Kasumi-1 (cell line): ENCODE measurements at regions not wholly inside any gene's neighbourhood (a gene's known extent, or its start where the extent isn't known, plus 50 kb on each side); places are given as distances from the start of the nearest gene placed in this dataset.

Experiments used
- DNase-seq, 2 experiments: peaks; one replicate each; lab custom pipeline; 2025; lab: John Stamatoyannopoulos, UW

GRCh38 chr15:98277602-98278001 lies 317.1 kb downstream of the ARRDC4 start:
- DNase-seq, result no peak

DNA sequence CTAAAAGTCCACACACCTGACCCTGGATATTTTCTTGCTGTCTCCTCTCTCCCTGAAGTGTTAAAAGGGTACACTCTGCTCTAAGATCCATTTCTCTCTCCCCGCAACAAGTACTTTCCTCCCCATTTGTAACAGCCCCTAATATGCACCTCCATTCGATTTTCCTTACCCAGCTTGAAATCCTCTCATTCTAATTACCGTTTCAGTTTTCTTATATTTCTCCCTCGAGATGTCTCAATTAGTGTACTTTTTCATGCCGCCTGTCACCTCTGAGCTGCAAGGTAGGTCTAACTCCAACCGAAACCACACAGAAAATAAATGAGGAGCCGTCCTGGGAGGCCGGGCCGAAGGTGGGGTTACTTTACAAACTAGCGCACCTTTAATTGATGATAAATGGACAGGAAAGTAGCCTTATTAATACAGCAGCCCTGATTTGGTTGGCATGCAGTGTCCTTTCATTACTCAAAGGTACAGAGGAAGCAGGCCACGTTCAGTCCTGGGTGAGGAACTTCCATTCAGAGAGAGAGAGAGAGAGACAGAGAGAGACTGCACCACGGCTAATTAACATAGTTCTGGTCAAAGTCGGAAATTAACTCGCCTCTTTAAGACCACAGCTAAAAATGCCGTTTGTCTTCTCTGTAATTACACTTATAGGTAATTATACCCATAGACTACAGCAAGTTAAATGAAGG lies 319.9 kb downstream of the ARRDC4 start:
- DNase-seq, result no peak

DNA sequence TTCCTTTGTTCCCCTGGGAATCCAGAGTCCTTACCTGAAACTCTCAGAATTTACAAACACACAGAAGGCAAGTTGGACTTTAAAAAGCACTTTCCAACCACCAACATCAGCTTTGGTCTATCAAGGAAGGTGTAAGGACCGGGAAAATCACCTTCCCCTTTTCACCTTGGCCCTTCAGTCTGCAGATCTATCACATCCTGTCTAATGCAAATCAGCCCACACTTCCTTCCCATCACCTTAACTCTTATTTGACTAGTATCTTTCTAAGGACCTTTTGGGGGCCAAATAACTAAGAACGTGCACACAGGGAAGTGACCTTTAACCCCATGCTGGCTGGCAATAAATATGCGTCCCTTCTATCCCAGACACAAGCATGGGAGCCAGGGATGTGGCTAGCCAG lies 320.6 kb downstream of the ARRDC4 start:
- DNase-seq, result no peak

DNA sequence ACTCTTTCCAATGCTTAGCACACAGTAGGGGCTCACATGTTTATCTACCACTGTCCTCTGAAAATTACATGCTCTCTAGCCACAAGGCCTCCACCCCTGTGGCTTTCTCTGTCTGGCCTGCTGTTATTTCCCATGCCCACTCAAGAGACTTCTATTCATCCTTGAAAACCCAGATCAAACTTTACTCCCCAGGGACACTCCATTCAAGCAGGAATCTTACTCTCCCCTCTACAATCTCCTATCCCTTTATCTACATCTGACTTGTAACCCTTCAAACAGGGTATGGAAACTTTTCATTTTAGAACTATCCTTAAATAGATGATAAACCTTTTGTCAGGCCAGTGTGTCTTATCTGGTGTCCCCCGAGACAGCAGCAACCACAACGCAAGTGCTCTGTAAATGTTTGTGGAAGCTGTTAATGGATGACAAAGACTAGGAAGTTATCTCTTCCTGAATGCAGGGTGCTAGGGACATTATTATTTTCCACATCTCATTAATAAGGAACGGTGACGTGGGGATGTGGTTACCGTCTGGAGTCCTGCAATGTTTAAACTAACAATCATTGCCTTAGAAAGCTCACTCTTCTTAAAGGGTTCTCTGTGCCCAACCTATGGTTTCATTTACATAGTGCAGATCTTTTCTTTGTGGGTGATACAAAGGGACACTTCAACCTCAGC lies 322.3 kb downstream of the ARRDC4 start:
- no peak for DNase-seq

- DNase-seq, result no peak
Measured at GRCh38 chr15:98286200-98286599, 325.7 kb downstream of the ARRDC4 start.

GRCh38 chr15:98286831-98287230 lies 326.3 kb downstream of the ARRDC4 start:
- no peak for DNase-seq

DNA sequence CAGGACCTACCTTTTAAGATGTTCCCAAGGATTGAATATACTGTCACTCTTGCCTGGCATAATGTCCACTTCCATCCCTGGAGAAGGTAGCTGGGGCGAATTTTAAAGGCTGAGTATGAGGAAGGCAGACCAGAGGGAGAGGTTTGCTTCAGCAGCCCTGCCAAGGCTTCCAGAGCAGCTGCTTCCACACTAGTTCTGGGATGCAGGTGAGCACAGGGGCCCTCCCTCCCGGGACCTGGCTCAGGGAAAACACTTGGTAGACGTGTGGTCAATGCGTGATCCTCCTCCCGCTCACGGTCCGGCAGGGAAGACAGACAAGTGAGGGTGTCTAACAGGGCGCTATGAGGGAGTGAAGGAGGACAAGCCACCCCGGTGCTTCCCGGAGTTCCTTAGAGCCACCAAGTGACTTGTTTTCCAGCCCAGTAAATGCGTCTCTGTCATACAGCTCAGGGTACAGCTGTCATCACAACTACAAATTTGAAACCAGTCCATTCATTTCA lies 327.6 kb downstream of the ARRDC4 start:
- no peak for DNase-seq

GRCh38 chr15:98289747-98290146 lies 329.2 kb downstream of the ARRDC4 start:
- no peak for DNase-seq

DNA sequence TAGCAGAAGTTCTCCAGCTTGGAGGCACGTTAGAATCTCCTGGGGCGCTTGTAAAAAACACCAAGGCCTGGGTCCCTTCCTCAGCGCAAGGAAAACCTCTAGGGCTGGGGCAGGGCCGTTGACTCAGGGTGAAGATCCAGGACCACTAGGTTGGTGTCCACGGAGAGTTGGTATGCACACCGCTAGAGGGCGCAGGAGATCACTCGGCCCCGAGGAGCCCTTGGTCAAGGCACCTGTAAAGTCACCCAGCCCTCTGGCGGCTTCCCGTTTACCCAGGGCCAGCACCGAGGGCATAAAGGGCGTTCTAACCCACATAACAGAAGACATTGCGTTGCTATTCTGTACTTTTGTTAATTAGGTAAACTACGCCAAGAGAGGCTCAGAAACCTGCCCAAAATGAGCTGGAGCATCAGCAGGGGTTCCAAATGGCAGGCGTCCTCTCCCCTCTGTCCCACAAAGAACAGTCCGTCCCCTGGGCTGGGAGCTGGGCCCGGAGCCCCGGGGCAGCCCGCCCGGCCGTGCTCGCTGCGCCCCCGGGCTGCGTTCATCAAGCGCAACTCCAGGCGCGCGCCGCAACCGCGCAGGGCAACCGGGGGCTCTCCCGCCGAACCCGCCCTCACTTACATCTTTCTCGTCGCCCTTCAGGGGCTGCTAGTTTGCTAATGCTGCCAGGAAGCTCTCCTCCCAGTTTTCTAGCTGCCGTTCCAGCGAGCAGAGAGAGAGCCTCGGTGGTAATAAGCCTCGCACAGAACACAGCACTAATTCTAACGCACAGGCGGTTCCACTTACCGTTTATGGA lies 332.1 kb downstream of the ARRDC4 start:
- DNase-seq, result peak; percentile 6 to 26

GRCh38 chr15:98294126-98294525 lies 333.6 kb downstream of the ARRDC4 start:
- DNase-seq, result no peak

DNA sequence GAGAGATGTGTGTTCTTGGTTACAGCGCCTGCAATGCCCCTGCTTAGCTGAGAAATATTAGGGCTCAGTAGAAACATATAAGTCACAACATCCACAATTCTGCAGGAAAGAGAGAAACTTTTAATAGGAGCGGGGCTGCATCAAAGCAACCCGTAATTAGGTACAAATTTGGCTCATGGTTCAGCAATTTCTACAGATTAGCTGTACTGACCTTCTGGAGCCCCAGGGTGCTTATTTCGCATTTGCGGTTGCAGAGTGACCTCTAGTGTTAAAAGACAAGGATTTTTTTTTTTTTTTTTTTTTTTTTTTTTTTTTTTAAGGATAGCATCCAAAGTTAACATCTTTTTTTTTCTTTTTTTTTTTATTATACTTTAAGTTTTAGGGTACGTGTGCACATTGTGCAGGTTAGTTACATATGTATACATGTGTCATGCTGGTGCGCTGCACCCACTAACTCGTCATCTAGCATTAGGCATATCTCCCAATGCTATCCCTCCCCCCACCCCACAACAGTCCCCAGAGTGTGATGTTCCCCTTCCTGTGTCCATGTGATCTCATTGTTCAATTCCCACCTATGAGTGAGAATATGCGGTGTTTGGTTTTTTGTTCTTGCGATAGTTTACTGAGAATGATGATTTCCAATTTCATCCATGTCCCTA lies 334.7 kb downstream of the ARRDC4 start:
- peak; percentile 15 to 50 for DNase-seq

DNA sequence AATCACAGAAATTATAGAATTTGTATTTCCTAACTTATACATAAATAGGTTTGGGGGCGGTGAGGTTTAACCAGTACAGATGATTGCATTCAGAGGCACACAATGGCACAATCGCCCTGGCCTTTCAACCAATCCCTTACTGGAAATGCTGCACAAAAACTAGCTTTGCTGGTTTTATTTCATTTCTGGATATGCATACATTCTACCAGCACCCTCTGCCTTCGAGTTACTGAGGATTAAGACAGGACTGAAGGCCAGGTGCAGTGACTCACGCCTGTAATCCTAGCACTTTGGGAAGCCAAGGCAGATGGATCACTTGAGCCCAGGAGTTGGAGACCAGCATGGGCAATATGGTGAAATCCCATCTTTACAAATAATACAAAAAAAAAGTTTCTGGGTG lies 336.1 kb downstream of the ARRDC4 start:
- no peak for DNase-seq

- no peak for DNase-seq
Measured at GRCh38 chr15:98304371-98304770, 343.9 kb downstream of the ARRDC4 start.

DNA sequence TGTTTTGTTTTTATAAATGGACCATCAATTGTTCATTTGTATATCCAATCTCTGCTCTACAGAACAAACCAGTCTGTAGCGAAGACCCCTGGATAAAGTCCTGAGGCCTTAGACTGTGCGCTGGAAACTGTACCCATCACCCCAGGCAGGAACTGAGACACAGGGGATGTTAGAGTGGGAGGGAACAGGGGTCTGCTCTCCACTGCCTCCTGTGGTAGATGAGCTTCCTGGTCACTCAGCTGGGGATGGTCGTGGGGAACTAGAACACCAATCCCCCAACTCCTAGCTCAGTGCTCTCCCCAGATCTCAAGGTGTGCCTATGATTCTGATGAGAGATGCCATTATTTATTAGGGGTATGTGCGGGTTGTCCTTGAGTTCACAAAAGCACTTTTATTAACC lies 340.2 kb upstream of the IGF1R start:
- DNase-seq, result no peak

- DNase-seq, result peak; percentile 57 to 85
Measured at GRCh38 chr15:98311566-98312188, 336.7 kb upstream of the IGF1R start.

GRCh38 chr15:98312913-98313312 lies 335.4 kb upstream of the IGF1R start:
- no peak for DNase-seq

GRCh38 chr15:98315971-98316370 lies 332.4 kb upstream of the IGF1R start:
- no peak for DNase-seq

GRCh38 chr15:98321896-98322295 lies 326.4 kb upstream of the IGF1R start:
- DNase-seq, result no peak

GRCh38 chr15:98322581-98322980 lies 325.8 kb upstream of the IGF1R start:
- no peak for DNase-seq

DNA sequence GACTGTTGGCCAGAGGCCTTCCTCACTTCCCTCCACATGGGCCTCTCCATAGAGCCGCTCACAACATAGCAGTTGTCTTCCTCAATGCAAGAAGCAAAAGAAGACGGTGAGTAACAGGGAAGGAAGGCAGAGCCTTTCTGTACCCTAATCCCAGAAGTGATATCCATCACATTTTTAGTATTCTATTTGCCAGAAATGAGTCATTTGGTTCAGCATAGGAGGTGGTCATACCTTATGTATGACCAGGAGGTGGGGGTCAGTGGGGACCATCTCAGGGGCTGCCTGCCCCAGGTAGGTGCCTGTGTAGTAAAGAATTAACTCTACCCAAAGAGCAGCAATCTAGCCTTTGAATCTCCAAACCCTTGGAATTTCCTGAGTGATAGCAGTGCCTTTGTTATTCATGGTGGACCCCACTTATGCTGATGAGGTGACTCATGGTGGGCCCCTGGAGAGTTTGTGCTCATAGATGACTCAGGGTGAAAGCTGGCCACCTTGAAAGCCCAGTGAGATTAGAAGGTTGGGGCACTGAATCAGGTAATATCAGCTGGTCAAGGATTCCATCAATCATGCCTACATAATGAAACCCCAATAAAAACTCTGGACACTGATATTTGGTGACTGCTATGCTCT lies 323.9 kb upstream of the IGF1R start:
- DNase-seq, result no peak

DNA sequence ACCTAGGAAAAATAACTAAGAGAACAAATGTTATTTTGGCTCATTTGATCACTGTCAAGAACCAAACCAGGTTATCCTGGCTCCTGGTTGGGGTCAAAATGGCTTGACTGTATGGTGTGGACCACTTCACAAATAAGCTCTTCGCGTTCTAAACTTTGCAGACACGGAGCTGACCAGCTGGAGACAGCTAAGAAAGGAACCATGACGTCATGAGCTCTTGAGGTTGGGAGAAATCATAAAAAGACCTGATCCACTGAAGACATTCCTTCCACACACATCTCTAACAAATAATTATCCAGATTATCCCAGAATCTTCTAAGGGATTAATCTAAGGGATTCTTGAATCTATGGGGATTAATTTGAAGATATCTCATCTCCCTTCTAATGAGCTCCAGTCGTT lies 321.5 kb upstream of the IGF1R start:
- no peak for DNase-seq
